ENCODE measurements at regions not wholly inside any gene's neighbourhood (a gene's known extent, or its start where the extent isn't known, plus 50 kb on each side); places are given as distances from the start of the nearest gene placed in this dataset.

DNA sequence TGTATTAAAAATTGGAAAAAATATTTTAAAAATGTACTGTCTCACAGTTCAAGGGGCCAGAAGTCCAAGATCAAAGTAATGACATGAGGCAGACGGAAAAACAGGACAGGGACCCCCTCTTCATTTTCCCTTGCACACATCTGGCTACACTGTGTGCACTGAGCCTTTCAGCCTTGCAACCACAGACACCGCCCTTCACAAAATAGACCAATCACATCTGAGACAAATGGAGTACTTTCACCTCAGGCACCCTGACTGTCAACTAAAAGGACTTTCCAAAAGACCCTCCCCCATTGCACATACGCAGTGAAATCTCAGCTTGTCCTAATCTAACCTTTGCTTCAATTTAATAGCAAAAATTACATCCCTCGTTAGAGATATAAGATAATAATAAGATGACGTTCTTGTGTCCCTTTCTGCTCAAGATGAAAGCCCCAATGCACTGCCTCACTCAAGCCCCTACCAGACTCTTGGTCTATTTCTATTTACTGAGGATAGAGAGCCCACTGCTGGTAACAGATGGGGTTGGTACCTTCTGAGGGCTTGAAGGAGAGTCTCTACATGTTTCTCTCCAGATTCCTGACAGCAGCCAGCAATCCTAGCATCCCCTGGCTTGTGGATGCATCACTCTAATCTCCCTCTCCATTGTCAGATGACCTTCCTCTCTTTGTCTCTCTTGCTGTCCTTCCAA lies 514.8 kb upstream of the ADAMTS16 start:
- DNase-seq (ENCODE audit: low spot score): no peak

DNA sequence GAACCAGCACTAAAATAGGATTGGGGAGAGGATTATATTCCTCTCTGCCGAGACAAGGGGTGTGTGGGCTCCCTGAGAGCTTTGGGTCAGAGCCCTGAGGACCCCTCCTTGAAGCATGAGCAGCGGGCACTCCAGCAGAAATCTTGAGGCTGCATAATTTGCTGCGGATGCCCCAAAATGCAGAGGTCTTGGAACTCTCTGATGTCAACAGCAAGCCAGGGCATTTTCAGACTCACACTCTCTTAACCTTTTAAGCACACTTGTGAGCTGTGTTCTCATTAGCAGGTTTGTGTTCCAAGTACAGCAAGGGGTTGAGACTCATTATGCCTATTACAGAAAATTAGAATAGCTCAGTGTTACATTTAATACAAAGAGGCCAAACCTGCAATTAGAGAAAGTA lies 513.0 kb upstream of the ADAMTS16 start:
- no peak for DNase-seq (ENCODE audit: low spot score)

GRCh38 chr5:4627929-4628328 lies 512.2 kb upstream of the ADAMTS16 start:
- DNase-seq (ENCODE audit: low spot score): no peak

DNA sequence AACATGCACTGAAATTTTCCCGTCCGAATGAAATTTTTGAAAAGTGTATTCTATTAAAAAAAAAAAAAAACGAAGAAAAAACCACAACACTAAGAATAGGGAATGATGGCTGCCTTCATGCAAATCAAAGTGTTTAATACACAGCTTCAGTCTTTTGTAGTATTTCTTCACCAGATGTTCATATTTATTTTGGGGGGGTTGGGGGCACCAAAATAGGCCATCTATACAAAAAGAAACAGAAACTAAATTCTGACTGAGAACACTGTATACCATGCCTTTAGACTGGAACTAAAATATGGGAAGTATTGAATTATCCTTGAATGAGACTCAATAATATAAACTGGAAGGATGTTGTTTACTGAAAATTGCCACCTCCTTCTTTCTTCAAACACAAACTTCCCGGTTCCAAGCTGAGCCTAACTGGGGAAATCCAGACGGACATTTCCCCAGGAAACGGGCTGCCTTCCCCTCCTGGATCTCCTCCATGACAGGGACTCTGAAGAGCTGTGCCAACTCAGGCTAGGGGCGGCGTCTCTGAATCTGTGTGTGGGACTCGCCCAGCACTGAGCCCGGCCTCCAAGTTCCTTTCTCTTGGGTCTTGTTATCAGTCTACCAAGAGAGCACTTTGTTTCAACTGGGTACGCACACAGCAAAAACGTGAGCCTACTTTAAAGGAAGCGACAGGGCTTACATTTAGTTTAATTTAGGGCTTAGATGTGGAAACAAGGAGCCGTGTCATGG lies 511.3 kb upstream of the ADAMTS16 start:
- DNase-seq (ENCODE audit: low spot score): no peak

DNA sequence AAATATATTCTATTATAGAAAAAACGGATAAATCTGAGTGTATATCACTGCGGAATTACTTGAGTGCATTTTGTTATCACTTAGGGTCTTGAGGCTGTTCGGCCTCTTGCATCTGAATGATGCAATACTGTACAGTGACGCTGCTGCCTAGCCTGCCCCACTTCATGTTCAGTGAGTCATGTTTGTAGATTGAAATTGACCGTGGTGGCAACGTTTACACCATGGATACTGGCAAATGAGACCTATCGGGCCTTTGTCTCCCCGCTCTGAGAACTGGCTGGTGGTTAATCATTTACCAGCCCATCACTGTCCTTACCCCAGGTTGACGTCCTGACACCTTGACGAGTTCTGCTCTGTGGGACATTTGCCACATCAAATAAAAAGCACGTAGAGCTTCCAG lies 510.1 kb upstream of the ADAMTS16 start:
- DNase-seq (ENCODE audit: low spot score): no peak

- no peak for DNase-seq (ENCODE audit: low spot score)
Measured at GRCh38 chr5:4634342-4634741, 505.8 kb upstream of the ADAMTS16 start.

DNA sequence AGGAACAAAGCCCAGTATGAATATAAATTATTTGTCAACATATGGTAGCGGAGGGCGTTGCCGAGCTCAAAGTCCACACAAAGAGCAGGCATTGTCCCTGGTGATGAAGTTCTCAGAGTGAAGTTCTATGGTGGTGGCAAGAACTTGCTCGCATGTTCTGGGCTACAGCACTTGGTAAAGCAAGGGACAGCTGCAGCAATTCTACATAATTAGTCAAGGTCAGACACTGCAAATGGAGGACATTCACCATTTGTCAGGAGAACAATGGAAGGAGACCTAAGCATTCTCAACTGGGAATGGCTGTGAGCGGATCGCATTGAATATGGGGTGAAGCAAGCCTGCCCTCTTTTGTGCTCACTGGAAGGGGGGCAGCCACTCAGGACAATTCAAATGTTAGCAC lies 503.8 kb upstream of the ADAMTS16 start:
- DNase-seq (ENCODE audit: low spot score): no peak

DNA sequence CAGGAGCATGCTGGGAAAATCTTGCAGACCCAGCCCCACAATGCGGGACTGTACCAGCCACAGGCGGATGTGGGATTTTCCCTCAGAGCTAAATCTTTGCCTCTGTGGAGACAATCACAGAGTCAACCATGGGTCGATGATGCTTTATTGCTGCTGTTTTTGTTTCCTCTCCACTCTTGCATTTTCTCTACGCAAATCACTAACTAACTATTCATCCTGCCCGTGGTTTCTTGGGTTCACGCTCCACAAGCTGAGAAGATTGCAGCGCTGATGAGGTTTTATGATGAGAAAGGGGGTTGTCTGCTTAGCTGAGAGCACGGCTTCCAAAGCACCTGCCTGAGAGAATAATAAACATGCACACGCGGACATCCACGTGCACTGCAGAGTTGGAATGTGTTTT lies 500.2 kb upstream of the ADAMTS16 start:
- DNase-seq (ENCODE audit: low spot score): no peak

DNA sequence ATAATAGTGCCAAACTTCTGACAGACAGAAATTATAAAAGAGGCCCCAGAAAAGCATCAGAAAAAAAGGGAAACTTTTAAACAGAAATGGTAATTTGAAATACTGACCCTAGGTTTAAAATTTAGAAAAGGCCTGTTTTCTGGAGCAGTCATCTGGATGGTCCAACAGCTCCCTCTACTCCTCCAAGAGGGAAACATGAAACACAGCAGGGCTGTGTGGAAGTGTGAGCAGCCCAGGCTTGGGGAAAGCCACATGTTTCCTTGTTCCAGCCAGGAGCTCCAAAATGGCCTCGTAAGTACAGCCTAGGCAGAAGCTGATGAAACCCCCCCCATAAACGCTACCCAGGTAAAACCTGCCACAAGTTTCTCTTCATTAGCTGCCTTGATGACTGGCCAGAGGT lies 499.3 kb upstream of the ADAMTS16 start:
- no peak for DNase-seq (ENCODE audit: low spot score)

GRCh38 chr5:4642525-4642924 lies 497.6 kb upstream of the ADAMTS16 start:
- DNase-seq (ENCODE audit: low spot score): no peak

DNA sequence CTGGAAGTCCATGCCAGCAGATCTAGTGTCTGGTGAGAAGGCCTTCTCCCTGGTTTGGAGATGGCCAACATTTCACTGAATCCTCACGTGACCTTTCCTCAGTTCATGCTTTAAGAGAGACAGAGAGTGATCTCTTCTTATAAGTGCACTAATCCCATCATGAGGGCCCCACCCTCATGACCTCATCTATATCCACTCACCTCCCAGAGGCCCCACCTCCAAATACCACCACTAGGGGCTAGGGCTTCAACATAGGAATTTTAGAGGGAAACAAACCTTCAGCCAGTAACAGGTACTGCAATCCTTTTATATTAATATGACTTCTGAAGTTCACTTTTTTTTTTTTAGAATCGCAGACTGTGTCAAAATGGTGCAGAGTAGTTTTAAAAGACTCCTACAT lies 496.9 kb upstream of the ADAMTS16 start:
- DNase-seq (ENCODE audit: low spot score): no peak

DNA sequence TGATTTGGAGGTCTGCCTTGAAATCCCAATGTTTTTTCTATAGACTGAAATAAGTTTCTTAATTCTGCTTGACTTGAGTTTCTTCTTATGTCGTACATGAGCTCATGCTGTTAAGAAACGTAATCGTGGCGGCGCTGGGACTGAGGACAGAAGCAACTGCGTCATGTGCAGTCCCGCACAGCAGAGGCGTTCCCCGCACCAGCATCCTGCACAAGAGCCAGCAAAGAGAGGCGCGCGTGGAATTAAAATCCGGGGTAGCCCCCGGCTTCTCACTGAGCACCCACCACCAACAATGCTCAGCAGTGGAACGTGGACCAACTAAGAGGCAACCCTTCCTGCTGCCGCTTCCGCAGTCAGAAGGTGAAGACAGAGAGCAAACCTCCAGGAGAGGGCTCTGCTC lies 496.2 kb upstream of the ADAMTS16 start:
- no peak for DNase-seq (ENCODE audit: low spot score)

DNA sequence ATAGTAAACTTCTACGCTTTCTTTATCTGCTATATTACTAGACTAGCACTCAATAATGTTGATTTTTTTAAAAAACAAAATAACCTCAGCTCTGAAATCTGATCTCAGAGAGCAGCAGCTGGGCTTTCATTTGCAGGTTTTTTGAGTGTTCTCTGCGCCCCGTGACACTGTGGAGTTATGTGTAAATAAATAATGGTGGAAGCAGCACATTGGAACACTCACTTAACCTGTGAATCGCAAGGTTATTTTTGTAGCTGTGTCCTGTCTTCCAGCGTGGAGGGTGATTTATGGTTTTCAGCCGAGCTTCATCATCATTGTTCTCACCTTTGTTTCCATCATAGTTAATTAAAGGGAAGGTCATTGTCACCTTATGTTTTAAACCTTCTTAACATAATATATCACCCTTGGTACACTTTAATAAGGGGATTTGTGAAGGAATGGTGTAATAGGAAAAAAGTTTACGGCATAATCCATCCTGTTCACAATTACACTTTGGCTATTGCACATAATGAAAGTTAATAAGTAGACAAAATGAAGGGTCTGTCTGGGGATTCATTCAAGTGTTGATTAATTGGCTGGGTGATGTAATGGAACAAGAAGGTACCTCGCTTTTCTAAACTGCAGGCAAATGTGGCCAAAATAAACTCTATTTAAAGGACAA lies 493.3 kb upstream of the ADAMTS16 start:
- DNase-seq (ENCODE audit: low spot score): no peak

GRCh38 chr5:4647955-4648354 lies 492.2 kb upstream of the ADAMTS16 start:
- DNase-seq (ENCODE audit: low spot score): no peak

- no peak for DNase-seq (ENCODE audit: low spot score)
Measured at GRCh38 chr5:4651806-4652565, 488.1 kb upstream of the ADAMTS16 start.

- DNase-seq (ENCODE audit: low spot score): no peak
Measured at GRCh38 chr5:4653475-4653874, 486.7 kb upstream of the ADAMTS16 start.

- DNase-seq (ENCODE audit: low spot score): no peak
Measured at GRCh38 chr5:4659851-4660250, 480.3 kb upstream of the ADAMTS16 start.

- DNase-seq (ENCODE audit: low spot score): no peak
Measured at GRCh38 chr5:4661326-4661725, 478.8 kb upstream of the ADAMTS16 start.

GRCh38 chr5:4661836-4662235 lies 478.3 kb upstream of the ADAMTS16 start:
- DNase-seq (ENCODE audit: low spot score): no peak

DNA sequence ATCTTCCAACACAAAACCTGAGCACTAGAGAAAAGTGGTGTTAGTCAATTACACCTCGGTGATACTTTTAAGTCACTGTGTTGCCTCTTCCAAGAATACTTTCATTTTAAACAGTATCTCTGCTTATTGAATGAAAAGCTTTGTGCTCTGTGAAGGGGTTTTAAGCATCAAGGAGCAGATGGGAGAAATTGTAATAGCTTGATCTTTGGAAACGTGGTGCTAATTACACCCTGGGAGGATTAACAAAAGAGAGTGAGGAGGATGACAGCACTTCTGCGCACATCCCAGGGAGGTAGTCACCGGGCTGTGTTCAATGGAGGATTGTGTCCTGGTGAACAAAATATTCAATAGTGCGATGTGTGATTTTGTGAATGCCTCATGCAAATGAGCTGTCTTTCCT lies 477.4 kb upstream of the ADAMTS16 start:
- DNase-seq (ENCODE audit: low spot score): no peak

GRCh38 chr5:4665911-4666310 lies 474.2 kb upstream of the ADAMTS16 start:
- no peak for DNase-seq (ENCODE audit: low spot score)

DNA sequence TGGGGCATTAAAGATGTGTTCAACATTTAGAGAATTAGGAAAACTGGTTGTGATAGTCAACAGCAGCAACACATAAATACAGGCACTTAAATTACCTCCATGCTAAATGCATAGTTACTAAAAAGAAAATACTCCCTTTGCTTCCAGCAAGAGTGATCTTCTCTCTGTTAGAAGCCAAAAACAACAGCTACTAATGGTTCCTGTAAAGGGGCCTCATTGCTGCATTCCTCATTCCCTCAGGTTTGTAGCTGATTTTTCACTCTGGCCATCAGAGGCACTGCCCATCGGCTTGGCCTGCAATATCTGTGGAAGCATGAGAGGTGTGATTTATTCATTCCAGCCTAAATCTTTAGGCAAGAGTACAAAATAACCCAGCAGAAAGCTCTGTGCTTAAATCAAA lies 466.0 kb upstream of the ADAMTS16 start:
- DNase-seq (ENCODE audit: low spot score): no peak

All from mesenteric fat pad (tissue), 1 donor.